ENCODE measurements at regions not wholly inside any gene's neighbourhood (a gene's known extent, or its start where the extent isn't known, plus 50 kb on each side); places are given as distances from the start of the nearest gene placed in this dataset.

GRCh38 chr2:224258059-224258458 lies 143.8 kb downstream of the FAM124B start:
- no peak overlapping the region for H3K4me3 ChIP-seq (ENCODE audit: low read length)
- H3K79me2 ChIP-seq (replicated peaks; ENCODE audit: insufficient read depth, low read length), result no peaks in the 10 kb centered on the region
- H3F3A ChIP-seq (ENCODE audit: insufficient read depth, low read length, poor library complexity, severe bottlenecking), result no peaks in the 10 kb centered on the region
- no peaks in the 10 kb centered on the region for H3K9me3 ChIP-seq (ENCODE audit: low read length)
- TF ChIP-seq CTCF (IDR thresholded peaks at IDR 0.05; ENCODE audit: poor library complexity, severe bottlenecking), result no peak
- no peak for TF ChIP-seq REST (IDR thresholded peaks at IDR 0.05; ENCODE audit: borderline replicate concordance)
- TF ChIP-seq EZH2 (IDR thresholded peaks at IDR 0.05; ENCODE audit: borderline replicate concordance, insufficient read depth, low read length, poor library complexity, severe bottlenecking), result no peak
- TF ChIP-seq SMC3 (conservative IDR thresholded peaks at IDR 0.05; ENCODE audit: poor library complexity), result no peak
- TF ChIP-seq EP300 (conservative IDR thresholded peaks at IDR 0.05; ENCODE audit: poor library complexity, severe bottlenecking), result no peak
- no peak for TF ChIP-seq TAF1 (IDR thresholded peaks at IDR 0.05; ENCODE audit: low read depth)
- no peak overlapping the region for H3K9ac ChIP-seq (ENCODE audit: low read length)
- H3K9me2 ChIP-seq (ENCODE audit: insufficient read depth, low read length), result no peaks in the 10 kb centered on the region
- H2AFZ ChIP-seq (ENCODE audit: low read depth, low read length), result no peak overlapping the region
- H3K27ac ChIP-seq (ENCODE audit: low read length), result no peak overlapping the region
- H4K20me1 ChIP-seq (ENCODE audit: insufficient read depth), result no peaks in the 10 kb centered on the region
- H3K4me2 ChIP-seq (ENCODE audit: low read length), result no peak overlapping the region
- no peaks in the 10 kb centered on the region for H3K36me3 ChIP-seq (ENCODE audit: insufficient read depth, low read length)
- no peaks in the 10 kb centered on the region for H3K27me3 ChIP-seq (ENCODE audit: insufficient read depth, low read depth, low read length)

GRCh38 chr2:224257156-224257555 lies 144.8 kb downstream of the FAM124B start:
- Histone ChIP-seq H3K27ac (ENCODE audit: low read length) (no peak overlapping the region), H2AFZ (ENCODE audit: low read depth, low read length) (no peak overlapping the region), H4K20me1 (ENCODE audit: insufficient read depth) (no peaks in the 10 kb centered on the region), H3K36me3 (ENCODE audit: insufficient read depth, low read length) (no peaks in the 10 kb centered on the region), H3K9me2 (ENCODE audit: insufficient read depth, low read length) (no peaks in the 10 kb centered on the region), H3K9me3 (ENCODE audit: low read length) (no peaks in the 10 kb centered on the region), H3K27me3 (ENCODE audit: insufficient read depth, low read depth, low read length) (no peaks in the 10 kb centered on the region), H3K79me2 (replicated peaks; ENCODE audit: insufficient read depth, low read length) (no peaks in the 10 kb centered on the region), H3K4me2 (ENCODE audit: low read length) (no peak overlapping the region), H3K9ac (ENCODE audit: low read length) (no peak overlapping the region), H3F3A (ENCODE audit: insufficient read depth, low read length, poor library complexity, severe bottlenecking) (no peaks in the 10 kb centered on the region), H3K4me3 (ENCODE audit: low read length) (no peak overlapping the region)
- TF ChIP-seq CTCF (IDR thresholded peaks at IDR 0.05; ENCODE audit: poor library complexity, severe bottlenecking) (no peak), RAD21 (conservative IDR thresholded peaks at IDR 0.05) (no peak), EZH2 (IDR thresholded peaks at IDR 0.05; ENCODE audit: borderline replicate concordance, insufficient read depth, low read length, poor library complexity, severe bottlenecking) (no peak), MXI1 (conservative IDR thresholded peaks at IDR 0.05; ENCODE audit: poor library complexity, severe bottlenecking) (no peak), REST (IDR thresholded peaks at IDR 0.05; ENCODE audit: borderline replicate concordance) (no peak), SMC3 (conservative IDR thresholded peaks at IDR 0.05; ENCODE audit: poor library complexity) (no peak), EP300 (conservative IDR thresholded peaks at IDR 0.05; ENCODE audit: poor library complexity, severe bottlenecking) (no peak), POLR2AphosphoS5 (IDR thresholded peaks at IDR 0.05) (no peak), TAF1 (IDR thresholded peaks at IDR 0.05; ENCODE audit: low read depth) (no peak)

Data from neural cell (in vitro differentiated cells).